Osteocyte (in vitro differentiated cells): ENCODE measurements at regions not wholly inside any gene's neighbourhood (a gene's known extent, or its start where the extent isn't known, plus 50 kb on each side); places are given as distances from the start of the nearest gene placed in this dataset.

Source experiments
- DNase-seq: peaks from one replicate; pipeline ENCODE4 v3.0.0; 2021; ENCODE audit warnings: mixed read lengths; ENCODE audit not compliant: unreplicated experiment; ENCODE audit errors: extremely low spot score
- H3K27ac Mint-ChIP-seq: one replicate; pipeline ENCODE4 v1.8.0; 2021; ENCODE audit warnings: mild to moderate bottlenecking, mixed read lengths; ENCODE audit not compliant: unreplicated experiment
- H3K27me3 Mint-ChIP-seq: one replicate; pipeline ENCODE4 v1.8.0; 2021; ENCODE audit warnings: mixed read lengths; ENCODE audit not compliant: unreplicated experiment
- H3K36me3 Mint-ChIP-seq: one replicate; pipeline ENCODE4 v1.8.0; 2021; ENCODE audit warnings: mixed read lengths; ENCODE audit not compliant: unreplicated experiment
- H3K4me1 Mint-ChIP-seq: one replicate; pipeline ENCODE4 v1.8.0; 2021; ENCODE audit warnings: mixed read lengths; ENCODE audit not compliant: unreplicated experiment
- H3K4me3 Mint-ChIP-seq: one replicate; pipeline ENCODE4 v1.8.0; 2021; ENCODE audit warnings: mild to moderate bottlenecking, moderate library complexity, mixed read lengths; ENCODE audit not compliant: unreplicated experiment
- H3K9me3 Mint-ChIP-seq: one replicate; pipeline ENCODE4 v1.8.0; 2021; ENCODE audit warnings: mixed read lengths; ENCODE audit not compliant: unreplicated experiment
- CTCF ChIP-seq: fragments of 200-600 bp; sonication (generic); IDR thresholded peaks from 2 replicates; pipeline ENCODE4 v1.5.0; 2021; ENCODE audit warnings: antibody characterized with exemption, mild to moderate bottlenecking, moderate library complexity

GRCh38 chr2:2822143-2822542 is 491.1 kb upstream of the MYT1L start:
- Mint-ChIP-seq H3K27ac (no peak overlapping the region), H3K9me3 (peaks cover 44% of the 10 kb centered on the region), H3K4me1 (no peaks in the 10 kb centered on the region), H3K36me3 (no peaks in the 10 kb centered on the region), H3K4me3 (no peak overlapping the region), H3K27me3 (no peaks in the 10 kb centered on the region)
- DNase-seq: no peak
- no peak for TF ChIP-seq CTCF

- Mint-ChIP-seq H3K4me1 (no peaks in the 10 kb centered on the region), H3K27ac (no peak overlapping the region), H3K4me3 (no peak overlapping the region), H3K9me3 (peaks cover 30% of the 10 kb centered on the region), H3K27me3 (no peaks in the 10 kb centered on the region), H3K36me3 (no peaks in the 10 kb centered on the region)
- TF ChIP-seq CTCF: no peak
- no peak for DNase-seq
These were observed 481.6 kb upstream of the MYT1L start for GRCh38 chr2:2812648-2813047.

- H3K4me3 Mint-ChIP-seq: no peak overlapping the region
- H3K36me3 Mint-ChIP-seq: no peaks in the 10 kb centered on the region
- TF ChIP-seq CTCF: no peak
- no peaks in the 10 kb centered on the region for H3K27me3 Mint-ChIP-seq
- DNase-seq: peak; percentile 69
- H3K9me3 Mint-ChIP-seq: peaks cover 30% of the 10 kb centered on the region
- no peak overlapping the region for H3K27ac Mint-ChIP-seq
- H3K4me1 Mint-ChIP-seq: no peaks in the 10 kb centered on the region
These were observed 481.0 kb upstream of the MYT1L start for GRCh38 chr2:2812117-2812516.

- Mint-ChIP-seq H3K27me3 (no peaks in the 10 kb centered on the region), H3K4me1 (no peaks in the 10 kb centered on the region), H3K36me3 (no peaks in the 10 kb centered on the region), H3K4me3 (no peak overlapping the region), H3K27ac (no peak overlapping the region), H3K9me3 (peaks cover 34% of the 10 kb centered on the region)
- TF ChIP-seq CTCF: no peak
- no peak for DNase-seq
These were observed 479.4 kb upstream of the MYT1L start for GRCh38 chr2:2810504-2810903.

GRCh38 chr2:2809771-2810170 is 478.7 kb upstream of the MYT1L start:
- no peak for TF ChIP-seq CTCF
- no peak overlapping the region for H3K4me3 Mint-ChIP-seq
- no peaks in the 10 kb centered on the region for H3K36me3 Mint-ChIP-seq

More at GRCh38 chr2:2809771-2810170, 478.7 kb upstream of the MYT1L start:
- no peak overlapping the region for H3K27ac Mint-ChIP-seq
- H3K4me1 Mint-ChIP-seq: no peaks in the 10 kb centered on the region
- DNase-seq: no peak
- no peaks in the 10 kb centered on the region for H3K27me3 Mint-ChIP-seq
- peaks cover 41% of the 10 kb centered on the region for H3K9me3 Mint-ChIP-seq
